T-helper 2 cell (primary cell): ENCODE measurements at regions not wholly inside any gene's neighbourhood (a gene's known extent, or its start where the extent isn't known, plus 50 kb on each side); places are given as distances from the start of the nearest gene placed in this dataset.
"Not testable (repeated sequence)": the region's sequence is repeated elsewhere in the genome, so short reads cannot be mapped to it uniquely, and the experiment has no call there.

Experiments used
- DNase-seq, 5 experiments: peaks; one replicate each; pipeline versions ENCODE4 v3.0.0 to v3.0.0-alpha.2; 2012 to 2022

GRCh38 chr5:115435778-115436712, 108.5 kb downstream of the FEM1C start:
- DNase-seq, result no peak

GRCh38 chr5:115435065-115435777, 109.4 kb downstream of the FEM1C start:
- no peak for DNase-seq

GRCh38 chr5:115433918-115434317, 110.7 kb downstream of the FEM1C start:
- no peak for DNase-seq

- DNase-seq, result no peak
These were observed 111.9 kb downstream of the FEM1C start for GRCh38 chr5:115432691-115433090.

- no peak for DNase-seq
These were observed 113.5 kb downstream of the FEM1C start for GRCh38 chr5:115431116-115431515.

- no peak for DNase-seq
These were observed 114.2 kb downstream of the FEM1C start for GRCh38 chr5:115430374-115430773.

- no peak for DNase-seq
These were observed 115.1 kb downstream of the FEM1C start for GRCh38 chr5:115429345-115429940.

- DNase-seq, result no peak
These were observed 115.9 kb downstream of the FEM1C start for GRCh38 chr5:115428676-115429075.

GRCh38 chr5:115428248-115428647, 116.3 kb downstream of the FEM1C start:
- DNase-seq, result no peak

GRCh38 chr5:115424446-115424845, 120.1 kb downstream of the FEM1C start:
- no peak for DNase-seq

GRCh38 chr5:115424030-115424429, 120.5 kb downstream of the FEM1C start:
- DNase-seq, result no peak

- no peak for DNase-seq
These were observed 121.0 kb downstream of the FEM1C start for GRCh38 chr5:115423541-115423940.

GRCh38 chr5:115423051-115423450, 121.5 kb downstream of the FEM1C start:
- no peak for DNase-seq

- DNase-seq, result not testable (repeated sequence)
These were observed 123.8 kb downstream of the FEM1C start for GRCh38 chr5:115420812-115421211.

GRCh38 chr5:115419846-115420585, 123.6 kb upstream of the CCDC112 start:
- no peak for DNase-seq

- DNase-seq, result no peak
These were observed 122.3 kb upstream of the CCDC112 start for GRCh38 chr5:115418788-115419187.

- no peak for DNase-seq
These were observed 120.6 kb upstream of the CCDC112 start for GRCh38 chr5:115417076-115417475.

- DNase-seq, result no peak
These were observed 118.7 kb upstream of the CCDC112 start for GRCh38 chr5:115415143-115415491.

GRCh38 chr5:115414406-115415142, 118.1 kb upstream of the CCDC112 start:
- DNase-seq, result no peak

GRCh38 chr5:115413651-115414050, 117.2 kb upstream of the CCDC112 start:
- DNase-seq, result no peak

GRCh38 chr5:115409094-115409493, 112.6 kb upstream of the CCDC112 start:
- no peak for DNase-seq
